ENCODE measurements at regions not wholly inside any gene's neighbourhood (a gene's known extent, or its start where the extent isn't known, plus 50 kb on each side); places are given as distances from the start of the nearest gene placed in this dataset.

DNA sequence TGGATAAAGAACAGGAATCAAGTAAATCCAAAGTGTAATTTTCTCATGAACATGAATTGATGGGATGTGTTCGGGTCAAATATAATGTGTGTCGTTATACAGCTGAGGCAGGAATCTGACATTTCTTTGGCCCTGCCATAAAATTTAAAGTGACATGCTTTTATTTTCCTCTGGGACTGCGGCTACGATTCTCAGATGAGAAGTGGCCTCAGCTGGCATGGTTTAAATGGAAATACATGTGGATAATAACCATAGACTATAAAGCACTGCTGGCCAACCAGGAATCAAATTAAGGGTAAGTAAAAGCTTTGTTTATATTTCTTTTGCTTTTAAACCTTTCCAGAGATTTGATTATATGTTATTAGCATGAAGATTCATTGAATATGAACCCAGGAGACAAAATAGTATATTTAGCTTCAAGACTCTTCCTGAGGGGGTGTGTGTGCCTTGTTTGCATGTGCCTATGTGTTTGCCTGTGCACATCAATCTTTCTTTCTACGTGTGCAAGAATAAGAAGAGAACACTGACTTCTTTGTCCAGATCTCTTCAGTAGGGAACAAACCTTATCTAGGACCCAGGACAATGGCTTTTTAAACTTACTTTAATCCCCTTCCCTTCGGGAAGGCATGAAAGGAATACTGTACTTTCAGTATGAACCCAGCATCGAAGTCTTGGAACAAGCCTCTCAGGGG lies 629.0 kb upstream of the PFKP start:
- Histone ChIP-seq H3T11ph (ENCODE audit: low read length) (no peak overlapping the region), H2AFZ (ENCODE audit: low read length) (no peak overlapping the region), H3K27me3 (ENCODE audit: insufficient read depth, low read length) (no peaks in the 10 kb centered on the region), H4K5ac (ENCODE audit: insufficient read length, low read depth, low read length) (no peak overlapping the region), H3K79me1 (ENCODE audit: insufficient read depth, low read depth, low read length, poor library complexity, severe bottlenecking) (no peaks in the 10 kb centered on the region), H4K20me1 (ENCODE audit: control insufficient read depth, insufficient read depth, insufficient read length) (no peaks in the 10 kb centered on the region), H2BK5ac (ENCODE audit: insufficient read length, low read length) (no peak overlapping the region), H3K79me2 (ENCODE audit: insufficient read depth, low read length) (no peaks in the 10 kb centered on the region), H3K4me1 (ENCODE audit: insufficient read depth, low read length) (no peaks in the 10 kb centered on the region), H2BK120ac (ENCODE audit: low read depth, low read length, poor library complexity, severe bottlenecking) (no peak overlapping the region), H3K56ac (ENCODE audit: insufficient read length, low read depth, low read length) (no peak overlapping the region), H3K9ac (ENCODE audit: extremely low read depth, insufficient read length, low read length) (no peak overlapping the region), H3K4me2 (ENCODE audit: insufficient read depth, insufficient read length, low read length) (no peak overlapping the region), H3K27ac (ENCODE audit: insufficient read length, low read depth, low read length) (no peak overlapping the region), H2AK5ac (ENCODE audit: insufficient read length, low read length) (no peak overlapping the region), H2BK12ac (ENCODE audit: insufficient read length, low read depth, low read length) (no peak overlapping the region), H3K23ac (ENCODE audit: insufficient read length, low read depth, low read length) (no peak overlapping the region), H2BK15ac (ENCODE audit: low read depth, low read length) (no peak overlapping the region), H2BK20ac (ENCODE audit: low read depth, low read length, poor library complexity, severe bottlenecking) (no peak overlapping the region), H3K14ac (ENCODE audit: insufficient read depth, low read length) (no peak overlapping the region), H3K4ac (ENCODE audit: low read depth, low read length) (no peak overlapping the region), H3K9me3 (ENCODE audit: control insufficient read depth, low read depth, low read length) (peaks cover 7% of the 10 kb centered on the region), H4K91ac (ENCODE audit: insufficient read length, low read depth, low read length) (no peak overlapping the region), H3K18ac (ENCODE audit: insufficient read length, low read depth, low read length) (no peak overlapping the region), H4K8ac (replicated peaks; ENCODE audit: insufficient read length, low read depth, low read length) (no peak overlapping the region), H3K23me2 (ENCODE audit: insufficient read length, low read depth, low read length, poor library complexity, severe bottlenecking) (no peaks in the 10 kb centered on the region)
- TF ChIP-seq, protein P1, sequence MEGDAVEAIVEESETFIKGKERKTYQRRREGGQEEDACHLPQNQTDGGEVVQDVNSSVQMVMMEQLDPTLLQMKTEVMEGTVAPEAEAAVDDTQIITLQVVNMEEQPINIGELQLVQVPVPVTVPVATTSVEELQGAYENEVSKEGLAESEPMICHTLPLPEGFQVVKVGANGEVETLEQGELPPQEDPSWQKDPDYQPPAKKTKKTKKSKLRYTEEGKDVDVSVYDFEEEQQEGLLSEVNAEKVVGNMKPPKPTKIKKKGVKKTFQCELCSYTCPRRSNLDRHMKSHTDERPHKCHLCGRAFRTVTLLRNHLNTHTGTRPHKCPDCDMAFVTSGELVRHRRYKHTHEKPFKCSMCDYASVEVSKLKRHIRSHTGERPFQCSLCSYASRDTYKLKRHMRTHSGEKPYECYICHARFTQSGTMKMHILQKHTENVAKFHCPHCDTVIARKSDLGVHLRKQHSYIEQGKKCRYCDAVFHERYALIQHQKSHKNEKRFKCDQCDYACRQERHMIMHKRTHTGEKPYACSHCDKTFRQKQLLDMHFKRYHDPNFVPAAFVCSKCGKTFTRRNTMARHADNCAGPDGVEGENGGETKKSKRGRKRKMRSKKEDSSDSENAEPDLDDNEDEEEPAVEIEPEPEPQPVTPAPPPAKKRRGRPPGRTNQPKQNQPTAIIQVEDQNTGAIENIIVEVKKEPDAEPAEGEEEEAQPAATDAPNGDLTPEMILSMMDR (conservative IDR thresholded peaks at IDR 0.05): no peak
- Mint-ChIP-seq H3K9me3 (peaks cover 13 to 15% of the 10 kb centered on the region in 2 experiments), H3K27me3 (ENCODE audit: low read depth) (peaks cover 2% of the 10 kb centered on the region; the same call in 1 of the 2 replicates), H3K27ac (no peak overlapping the region), H3K4me1 (no peaks in the 10 kb centered on the region; a peak in 1 of 4 replicates), H3K4me3 (no peak overlapping the region), H3K36me3 (ENCODE audit: insufficient read depth in 1 of 3, low read depth in 3 of 3) (peaks cover 8 to 12% (median 8%) of the 10 kb centered on the region in 3 experiments; a peak in 5 of 7 replicates)
- no CpG with 5 or more reads among the region's 7 CpGs for WGBS (ENCODE audit: extremely low coverage, insufficient read length, low lambda C conversion rate)
- no peak for DNase-seq
